ENCODE measurements at regions not wholly inside any gene's neighbourhood (a gene's known extent, or its start where the extent isn't known, plus 50 kb on each side); places are given as distances from the start of the nearest gene placed in this dataset.

DNA sequence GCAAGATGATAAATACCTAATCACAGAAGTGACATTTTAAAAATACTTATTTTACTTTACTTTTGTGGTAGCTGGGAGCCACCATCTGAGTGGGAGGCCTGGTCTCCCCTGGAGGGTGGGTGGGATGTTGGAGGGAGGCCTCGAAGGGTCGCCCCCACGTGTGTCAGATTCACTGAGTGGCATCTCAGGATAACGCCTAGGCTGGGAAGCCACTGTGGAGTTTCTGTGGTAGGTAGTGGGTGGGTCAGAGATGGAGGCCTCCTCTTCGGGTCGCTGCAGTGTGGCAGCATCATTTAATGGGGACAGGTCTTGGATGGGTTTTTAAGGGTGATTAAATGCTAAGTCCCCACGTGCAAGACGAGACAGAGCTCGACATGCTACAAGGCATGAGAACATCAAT lies 1154.8 kb upstream of the CDH18 start:
- Histone ChIP-seq H3K27ac (no peak overlapping the region), H3K9me3 (no peaks in the 10 kb centered on the region), H3K36me3 (no peaks in the 10 kb centered on the region), H3K4me3 (no peak overlapping the region), H3K27me3 (no peaks in the 10 kb centered on the region), H3K4me1 (no peaks in the 10 kb centered on the region)
- TF ChIP-seq, protein P1, sequence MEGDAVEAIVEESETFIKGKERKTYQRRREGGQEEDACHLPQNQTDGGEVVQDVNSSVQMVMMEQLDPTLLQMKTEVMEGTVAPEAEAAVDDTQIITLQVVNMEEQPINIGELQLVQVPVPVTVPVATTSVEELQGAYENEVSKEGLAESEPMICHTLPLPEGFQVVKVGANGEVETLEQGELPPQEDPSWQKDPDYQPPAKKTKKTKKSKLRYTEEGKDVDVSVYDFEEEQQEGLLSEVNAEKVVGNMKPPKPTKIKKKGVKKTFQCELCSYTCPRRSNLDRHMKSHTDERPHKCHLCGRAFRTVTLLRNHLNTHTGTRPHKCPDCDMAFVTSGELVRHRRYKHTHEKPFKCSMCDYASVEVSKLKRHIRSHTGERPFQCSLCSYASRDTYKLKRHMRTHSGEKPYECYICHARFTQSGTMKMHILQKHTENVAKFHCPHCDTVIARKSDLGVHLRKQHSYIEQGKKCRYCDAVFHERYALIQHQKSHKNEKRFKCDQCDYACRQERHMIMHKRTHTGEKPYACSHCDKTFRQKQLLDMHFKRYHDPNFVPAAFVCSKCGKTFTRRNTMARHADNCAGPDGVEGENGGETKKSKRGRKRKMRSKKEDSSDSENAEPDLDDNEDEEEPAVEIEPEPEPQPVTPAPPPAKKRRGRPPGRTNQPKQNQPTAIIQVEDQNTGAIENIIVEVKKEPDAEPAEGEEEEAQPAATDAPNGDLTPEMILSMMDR (IDR thresholded peaks at IDR 0.05 in 4 of 5, conservative IDR thresholded peaks at IDR 0.05 in 1 of 5): no peak
- TF ChIP-seq POLR2A (IDR thresholded peaks at IDR 0.05): no peak
- intact Hi-C loops (cut with DNase I; ENCODE audit: low total_unique reads): no loop called here
- DNase-seq: no peak
- no peak for ATAC-seq
- in situ Hi-C loops (cut with MboI; ENCODE audit: low sequenced_read_pairs in 4 of 4): no loop called here

DNA sequence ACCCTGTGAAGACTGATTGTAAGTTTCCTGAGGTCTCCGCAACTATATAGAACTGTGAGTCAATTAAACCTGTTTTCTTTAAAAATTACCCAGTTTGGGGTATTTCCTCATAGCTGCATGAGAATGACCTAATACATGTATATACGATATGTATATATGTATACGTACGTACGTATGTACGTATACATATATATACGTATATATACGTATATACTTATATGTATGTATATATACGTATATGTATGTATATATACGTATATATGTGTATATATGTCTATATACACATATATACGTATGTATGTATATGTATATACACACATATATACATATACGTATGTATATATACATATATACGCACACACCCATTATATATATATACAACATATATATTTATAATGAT lies 1153.0 kb upstream of the CDH18 start:
- intact Hi-C loops (cut with DNase I; ENCODE audit: low total_unique reads): no loop called here
- DNase-seq (no peak), ATAC-seq (no peak)
- H3K27ac ChIP-seq: no peak overlapping the region
- H3K36me3 ChIP-seq: no peaks in the 10 kb centered on the region
- in situ Hi-C loops (cut with MboI; ENCODE audit: low sequenced_read_pairs in 4 of 4): no loop called here
- no peaks in the 10 kb centered on the region for H3K9me3 ChIP-seq
- no peaks in the 10 kb centered on the region for H3K27me3 ChIP-seq
- H3K4me3 ChIP-seq: no peak overlapping the region
- no peaks in the 10 kb centered on the region for H3K4me1 ChIP-seq
- TF ChIP-seq POLR2A (IDR thresholded peaks at IDR 0.05): no peak

DNA sequence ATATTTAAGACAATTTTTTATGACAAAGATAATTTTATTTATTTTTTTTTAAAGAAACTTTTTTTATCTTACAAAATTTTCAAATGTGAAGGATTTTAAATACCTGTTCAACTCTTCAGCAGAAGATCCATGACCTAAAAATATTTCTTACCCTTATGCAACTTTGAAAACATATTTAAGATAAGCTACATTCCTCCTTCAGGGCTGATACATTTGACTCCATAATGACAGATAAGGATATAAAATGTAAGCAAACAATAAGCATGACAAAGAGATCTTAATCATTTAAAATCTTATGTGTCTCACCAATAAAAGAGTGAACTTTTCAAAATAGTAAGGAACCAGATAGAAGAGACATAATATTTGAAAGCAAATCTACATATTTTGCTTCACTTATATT lies 1138.2 kb upstream of the CDH18 start:
- no peaks in the 10 kb centered on the region for H3K9me3 ChIP-seq
- H3K27ac ChIP-seq: no peak overlapping the region
- no peak overlapping the region for H3K4me3 ChIP-seq
- no peak for TF ChIP-seq POLR2A (IDR thresholded peaks at IDR 0.05)
- TF ChIP-seq, protein P1 (IDR thresholded peaks at IDR 0.05 in 4 of 5, conservative IDR thresholded peaks at IDR 0.05 in 1 of 5): no peak
- ATAC-seq (no peak), DNase-seq (no peak)
- intact Hi-C loops (cut with DNase I; ENCODE audit: low total_unique reads): loop anchor here (1.0 kb wide), 1 partner anchor 9 kb away; no protein-coding TSS in a partner anchor
- in situ Hi-C loops (cut with MboI; ENCODE audit: low sequenced_read_pairs in 4 of 4): no loop called here
- no peaks in the 10 kb centered on the region for H3K27me3 ChIP-seq
- H3K36me3 ChIP-seq: no peaks in the 10 kb centered on the region
- no peaks in the 10 kb centered on the region for H3K4me1 ChIP-seq

DNA sequence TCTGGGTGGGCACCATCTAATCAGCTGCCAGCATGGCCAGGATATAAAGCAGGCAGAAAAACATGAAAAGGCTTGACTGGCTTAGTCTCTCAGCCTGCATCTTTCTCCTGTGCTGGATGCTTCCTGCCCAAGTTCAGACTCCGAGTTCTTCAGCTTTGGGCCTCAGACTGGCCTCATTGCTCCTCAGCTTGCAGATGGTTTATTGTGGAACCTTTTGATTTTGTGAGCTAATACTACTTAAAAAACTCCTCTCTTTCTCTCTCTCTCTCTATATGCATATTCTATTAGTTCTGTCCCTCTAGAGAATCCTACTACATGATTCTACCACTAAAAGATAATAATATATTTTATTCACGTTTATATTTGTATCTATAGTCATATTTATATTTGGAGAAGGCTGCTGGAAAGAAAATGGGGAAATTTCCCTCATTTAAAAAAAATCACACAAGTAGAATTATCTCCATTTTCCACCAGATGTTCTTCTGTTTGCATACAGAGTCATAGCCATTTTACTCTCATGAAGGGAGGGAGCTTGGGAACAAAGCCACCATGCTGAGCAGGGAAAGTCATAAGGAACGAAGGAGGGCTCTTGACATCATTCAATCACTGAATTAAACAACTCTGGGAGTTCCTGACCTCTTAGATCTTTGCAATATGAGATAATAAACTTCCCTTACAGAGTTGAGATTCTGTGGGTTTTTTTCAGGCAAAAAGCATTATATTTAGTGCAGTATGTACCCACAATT lies 1137.4 kb upstream of the CDH18 start:
- no peaks in the 10 kb centered on the region for H3K9me3 ChIP-seq
- ATAC-seq: no peak
- H3K27ac ChIP-seq: no peak overlapping the region
- H3K36me3 ChIP-seq: no peaks in the 10 kb centered on the region
- intact Hi-C loops (cut with DNase I; ENCODE audit: low total_unique reads): no loop called here
- no peak for TF ChIP-seq POLR2A (IDR thresholded peaks at IDR 0.05)
- TF ChIP-seq, protein P1 (IDR thresholded peaks at IDR 0.05 in 4 of 5, conservative IDR thresholded peaks at IDR 0.05 in 1 of 5): no peak
- H3K27me3 ChIP-seq: no peaks in the 10 kb centered on the region
- no peak overlapping the region for H3K4me3 ChIP-seq
- in situ Hi-C loops (cut with MboI; ENCODE audit: low sequenced_read_pairs in 4 of 4): no loop called here
- no peaks in the 10 kb centered on the region for H3K4me1 ChIP-seq
- DNase-seq: no peak

DNA sequence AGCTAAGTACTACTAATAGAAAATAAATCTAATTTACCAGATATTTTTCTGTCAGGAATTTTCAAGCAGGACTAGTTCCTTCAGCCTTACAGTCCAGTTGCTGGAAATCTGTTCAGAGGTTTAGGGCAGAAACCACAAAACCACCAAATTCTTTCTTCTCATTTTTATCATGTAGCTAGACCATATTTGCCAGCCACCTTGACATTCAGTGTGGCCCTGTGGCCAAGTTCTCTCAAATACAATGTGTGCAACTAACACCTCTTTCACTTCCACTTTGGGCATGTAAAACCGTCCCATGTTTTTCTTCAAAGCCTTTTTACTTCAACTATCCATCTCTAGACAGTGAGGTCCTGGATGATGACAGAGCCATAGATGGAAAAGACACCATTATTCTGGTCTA lies 1133.2 kb upstream of the CDH18 start:
- no peak for ATAC-seq
- Histone ChIP-seq H3K36me3 (no peaks in the 10 kb centered on the region), H3K27me3 (no peaks in the 10 kb centered on the region), H3K4me3 (no peak overlapping the region), H3K9me3 (no peaks in the 10 kb centered on the region), H3K27ac (no peak overlapping the region), H3K4me1 (no peaks in the 10 kb centered on the region)
- TF ChIP-seq, protein P1 (IDR thresholded peaks at IDR 0.05 in 4 of 5, conservative IDR thresholded peaks at IDR 0.05 in 1 of 5): no peak
- TF ChIP-seq POLR2A (IDR thresholded peaks at IDR 0.05): no peak
- no peak for DNase-seq
- in situ Hi-C loops (cut with MboI; ENCODE audit: low sequenced_read_pairs in 4 of 4): no loop called here
- intact Hi-C loops (cut with DNase I; ENCODE audit: low total_unique reads): no loop called here
